Endodermal cell (in vitro differentiated cells): ENCODE measurements at regions not wholly inside any gene's neighbourhood (a gene's known extent, or its start where the extent isn't known, plus 50 kb on each side); places are given as distances from the start of the nearest gene placed in this dataset.

ENCODE experiments used
- DNase-seq: peaks from one replicate; pipeline ENCODE4 v3.0.0-alpha.2; 2017
- H3K27ac ChIP-seq: 2 replicates; pipeline ENCODE4 v1.5.1; 2013; ENCODE audit warnings: mild to moderate bottlenecking, low read depth, low read length, moderate library complexity
- H3K27me3 ChIP-seq: 2 replicates; pipeline ENCODE4 v1.6.1; 2013; ENCODE audit warnings: mild to moderate bottlenecking, low read length, moderate library complexity; ENCODE audit not compliant: insufficient read depth, control insufficient read depth, poor library complexity, severe bottlenecking
- H3K36me3 ChIP-seq: 2 replicates; pipeline ENCODE4 v1.7.0; 2013; ENCODE audit warnings: mild to moderate bottlenecking, low read length, moderate library complexity; ENCODE audit not compliant: control insufficient read depth, insufficient read depth
- H3K4me1 ChIP-seq: one replicate; pipeline ENCODE4 v1.7.0; 2013; ENCODE audit warnings: low read length; ENCODE audit not compliant: control insufficient read depth, insufficient read depth
- H3K4me3 ChIP-seq: 2 replicates; pipeline ENCODE4 v1.5.1; 2013; ENCODE audit warnings: mild to moderate bottlenecking, low read length, moderate library complexity
- H3K9ac ChIP-seq: 2 replicates; pipeline ENCODE4 v1.6.1; 2013; ENCODE audit warnings: mild to moderate bottlenecking, low read length, moderate library complexity; ENCODE audit not compliant: poor library complexity, severe bottlenecking; ENCODE audit errors: extremely low read depth
- H3K9me3 ChIP-seq: 2 replicates; pipeline ENCODE4 v1.6.1; 2013; ENCODE audit warnings: mild to moderate bottlenecking, low read length, moderate library complexity; ENCODE audit not compliant: control insufficient read depth
- H3K27ac Mint-ChIP-seq: 2 replicates; pipeline ENCODE4 v1.8.0; 2020; ENCODE audit warnings: mixed read lengths
- H3K27me3 Mint-ChIP-seq: 2 replicates; pipeline ENCODE4 v1.8.0; 2021; ENCODE audit warnings: mild to moderate bottlenecking, mixed read lengths; ENCODE audit not compliant: insufficient read depth
- H3K36me3 Mint-ChIP-seq: 2 replicates; pipeline ENCODE4 v1.8.0; 2020; ENCODE audit warnings: low read depth, mixed read lengths
- H3K4me1 Mint-ChIP-seq: 2 replicates; pipeline ENCODE4 v1.8.0; 2020; ENCODE audit warnings: mixed read lengths
- H3K4me3 Mint-ChIP-seq: 2 replicates; pipeline ENCODE4 v1.8.0; 2020; ENCODE audit warnings: mild to moderate bottlenecking, moderate library complexity, mixed read lengths
- H3K9me3 Mint-ChIP-seq: 2 replicates; pipeline ENCODE4 v1.8.0; 2020; ENCODE audit warnings: mild to moderate bottlenecking, mixed read lengths
- CTCF ChIP-seq: fragments of 200-600 bp; sonication (generic); conservative IDR thresholded peaks from 2 replicates; pipeline ENCODE4 v1.5.0; 2021; ENCODE audit warnings: antibody characterized with exemption, mild to moderate bottlenecking
- WGBS, 2 experiments: methylation state at CpG; one replicate each; pipeline versions ENCODE4 v1.1.5 to v1.1.7; 2013; ENCODE audit warnings: missing lambda C conversion rate in 2 of 2, mixed read lengths in 1 of 2; ENCODE audit not compliant: insufficient coverage in 1 of 2, insufficient read length in 1 of 2; 5-methylcytosine and 5-hydroxymethylcytosine counted together

- no peaks in the 10 kb centered on the region for H3K9me3 Mint-ChIP-seq
- no peaks in the 10 kb centered on the region for H3K36me3 ChIP-seq
- no peak overlapping the region for H3K27ac Mint-ChIP-seq
- H3K4me1 ChIP-seq = no peaks in the 10 kb centered on the region
- H3K27me3 ChIP-seq = no peaks in the 10 kb centered on the region
- no peaks in the 10 kb centered on the region for H3K9me3 ChIP-seq
- 91 to 100% methylated on average over 4 of the region's 4 CpGs for WGBS, 2 experiments
- peaks cover 9% of the 10 kb centered on the region for H3K4me1 Mint-ChIP-seq
- DNase-seq = no peak
- no peak overlapping the region for H3K9ac ChIP-seq
- no peak overlapping the region for H3K4me3 ChIP-seq
- no peaks in the 10 kb centered on the region for H3K36me3 Mint-ChIP-seq
- H3K27ac ChIP-seq = no peak overlapping the region
- H3K27me3 Mint-ChIP-seq = peaks cover 28% of the 10 kb centered on the region
- no peak for TF ChIP-seq CTCF
- no peak overlapping the region for H3K4me3 Mint-ChIP-seq
Observed at GRCh38 chr5:74409166-74409706, 231.3 kb downstream of the ENC1 start.

- peaks cover 3% of the 10 kb centered on the region for H3K27me3 ChIP-seq
- H3K27ac ChIP-seq = no peak overlapping the region
- H3K36me3 ChIP-seq = no peaks in the 10 kb centered on the region
- 83 to 90% methylated on average over 5 to 7 of the region's 7 CpGs for WGBS, 2 experiments
- H3K4me1 Mint-ChIP-seq = peaks cover 8% of the 10 kb centered on the region
- no peak overlapping the region for H3K4me3 Mint-ChIP-seq
- H3K9ac ChIP-seq = no peak overlapping the region
- DNase-seq = no peak
- peaks cover 32% of the 10 kb centered on the region for H3K27me3 Mint-ChIP-seq
- no peaks in the 10 kb centered on the region for H3K9me3 ChIP-seq
- H3K9me3 Mint-ChIP-seq = no peaks in the 10 kb centered on the region
- no peak overlapping the region for H3K27ac Mint-ChIP-seq
- TF ChIP-seq CTCF = no peak
- H3K36me3 Mint-ChIP-seq = no peaks in the 10 kb centered on the region
- no peak overlapping the region for H3K4me3 ChIP-seq
- no peaks in the 10 kb centered on the region for H3K4me1 ChIP-seq
Observed at GRCh38 chr5:74408150-74409043, 232.1 kb downstream of the ENC1 start.

GRCh38 chr5:74407701-74408100 lies 232.8 kb downstream of the ENC1 start:
- H3K36me3 Mint-ChIP-seq = no peaks in the 10 kb centered on the region
- peaks cover 4% of the 10 kb centered on the region for H3K4me1 Mint-ChIP-seq
- no peak for DNase-seq
- H3K4me3 Mint-ChIP-seq = no peak overlapping the region
- Histone ChIP-seq H3K9me3 (no peaks in the 10 kb centered on the region), H3K4me1 (no peaks in the 10 kb centered on the region), H3K4me3 (no peak overlapping the region), H3K27ac (no peak overlapping the region), H3K36me3 (no peaks in the 10 kb centered on the region), H3K9ac (no peak overlapping the region), H3K27me3 (peaks cover 10% of the 10 kb centered on the region)
- no peak for TF ChIP-seq CTCF
- H3K27ac Mint-ChIP-seq = no peak overlapping the region
- no peaks in the 10 kb centered on the region for H3K9me3 Mint-ChIP-seq
- WGBS, 2 experiments = 40% methylated on average over 1 of the region's 1 CpG; no CpG with 5 or more reads in 1 of the 2 experiments
- peaks cover 39% of the 10 kb centered on the region for H3K27me3 Mint-ChIP-seq
